ENCODE measurements at regions not wholly inside any gene's neighbourhood (a gene's known extent, or its start where the extent isn't known, plus 50 kb on each side); places are given as distances from the start of the nearest gene placed in this dataset.
"Not testable (repeated sequence)": the region's sequence is repeated elsewhere in the genome, so short reads cannot be mapped to it uniquely, and the experiment has no call there.

- Histone ChIP-seq H3K9me3 (ENCODE audit: insufficient read depth, low read length) (no peaks in the 10 kb centered on the region), H3K27me3 (ENCODE audit: insufficient read depth, insufficient read length) (no peaks in the 10 kb centered on the region), H3K36me3 (ENCODE audit: insufficient read depth, insufficient read length, low read length) (no peaks in the 10 kb centered on the region), H3K4me3 (ENCODE audit: insufficient read length, low read depth) (no peak overlapping the region), H3K9ac (ENCODE audit: insufficient read length, low read depth) (no peak overlapping the region), H3K4me1 (ENCODE audit: insufficient read depth, insufficient read length) (no peaks in the 10 kb centered on the region)
- no peak for DNase-seq (ENCODE audit: low read depth, low spot score)
- no peak for TF ChIP-seq ZNF274 (IDR thresholded peaks at IDR 0.05; ENCODE audit: low read depth, low read length)
- TF ChIP-seq SUZ12 (IDR thresholded peaks at IDR 0.05; ENCODE audit: extremely low read depth, insufficient read depth, insufficient read length), result no peak
- no peak for TF ChIP-seq YY1 (IDR thresholded peaks at IDR 0.05; ENCODE audit: insufficient read depth, insufficient read length)
Observed at GRCh38 chr11:25793637-25794036, 538.3 kb upstream of the ANO3 start.

- Histone ChIP-seq H3K36me3 (ENCODE audit: insufficient read depth, insufficient read length, low read length) (no peaks in the 10 kb centered on the region), H3K9me3 (ENCODE audit: insufficient read depth, low read length) (no peaks in the 10 kb centered on the region), H3K9ac (ENCODE audit: insufficient read length, low read depth) (no peak overlapping the region), H3K27me3 (ENCODE audit: insufficient read depth, insufficient read length) (no peaks in the 10 kb centered on the region), H3K4me3 (ENCODE audit: insufficient read length, low read depth) (no peak overlapping the region), H3K4me1 (ENCODE audit: insufficient read depth, insufficient read length) (no peaks in the 10 kb centered on the region)
- no peak for DNase-seq (ENCODE audit: low read depth, low spot score)
- TF ChIP-seq ZNF274 (IDR thresholded peaks at IDR 0.05; ENCODE audit: low read depth, low read length), result no peak
Observed at GRCh38 chr11:25794804-25795203, 537.1 kb upstream of the ANO3 start.

DNA sequence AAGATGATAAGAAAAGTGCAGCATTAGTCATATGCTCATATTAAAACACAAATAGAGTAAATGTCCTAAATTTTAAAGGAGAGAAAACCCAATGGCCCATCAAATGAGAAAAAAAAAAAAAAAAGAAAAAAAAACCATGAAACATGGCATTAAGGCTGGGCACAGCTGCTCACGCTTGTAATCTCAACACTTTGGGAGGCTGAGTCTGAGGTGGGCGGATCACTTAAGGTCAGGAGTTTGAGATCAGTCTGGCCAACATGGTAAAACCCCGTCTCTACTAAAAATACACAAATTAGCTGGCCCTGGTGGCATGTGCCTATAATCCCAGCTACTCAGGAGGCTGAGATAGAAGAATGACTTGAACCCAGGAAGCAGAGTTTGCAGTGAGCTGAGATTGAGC lies 515.5 kb upstream of the ANO3 start:
- TF ChIP-seq YY1 (IDR thresholded peaks at IDR 0.05; ENCODE audit: insufficient read depth, insufficient read length), result no peak
- TF ChIP-seq SUZ12 (IDR thresholded peaks at IDR 0.05; ENCODE audit: extremely low read depth, insufficient read depth, insufficient read length), result no peak
- no peak for TF ChIP-seq ZNF274 (IDR thresholded peaks at IDR 0.05; ENCODE audit: low read depth, low read length)
- H3K4me1 ChIP-seq (ENCODE audit: insufficient read depth, insufficient read length), result no peaks in the 10 kb centered on the region
- H3K36me3 ChIP-seq (ENCODE audit: insufficient read depth, insufficient read length, low read length), result no peaks in the 10 kb centered on the region
- no peak for DNase-seq (ENCODE audit: low read depth, low spot score)
- no peaks in the 10 kb centered on the region for H3K27me3 ChIP-seq (ENCODE audit: insufficient read depth, insufficient read length)
- no peaks in the 10 kb centered on the region for H3K9me3 ChIP-seq (ENCODE audit: insufficient read depth, low read length)
- H3K9ac ChIP-seq (ENCODE audit: insufficient read length, low read depth), result no peak overlapping the region
- no peak overlapping the region for H3K4me3 ChIP-seq (ENCODE audit: insufficient read length, low read depth)

DNA sequence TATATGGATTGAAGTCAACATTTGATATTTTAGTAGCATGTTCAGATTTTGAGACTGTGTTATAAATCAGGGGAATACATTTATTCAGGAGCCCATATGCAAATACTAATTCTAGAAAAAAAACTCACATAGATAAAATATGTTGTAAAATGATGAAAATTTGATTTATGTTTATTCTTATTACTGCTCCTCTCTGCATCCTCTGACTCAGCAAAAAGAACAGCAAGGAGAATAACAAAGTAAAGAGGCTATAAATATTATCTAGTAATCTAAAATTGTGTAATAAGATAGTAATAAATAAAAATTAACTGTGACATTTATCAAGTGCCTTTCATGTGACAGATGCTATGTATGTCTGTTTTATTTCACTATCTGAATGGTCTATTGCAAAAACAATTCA lies 507.2 kb upstream of the ANO3 start:
- Histone ChIP-seq H3K9me3 (ENCODE audit: insufficient read depth, low read length) (no peaks in the 10 kb centered on the region), H3K9ac (ENCODE audit: insufficient read length, low read depth) (no peak overlapping the region), H3K4me3 (ENCODE audit: insufficient read length, low read depth) (no peak overlapping the region), H3K4me1 (ENCODE audit: insufficient read depth, insufficient read length) (no peaks in the 10 kb centered on the region), H3K27me3 (ENCODE audit: insufficient read depth, insufficient read length) (no peaks in the 10 kb centered on the region), H3K36me3 (ENCODE audit: insufficient read depth, insufficient read length, low read length) (no peaks in the 10 kb centered on the region)
- no peak for DNase-seq (ENCODE audit: low read depth, low spot score)
- TF ChIP-seq SUZ12 (IDR thresholded peaks at IDR 0.05; ENCODE audit: extremely low read depth, insufficient read depth, insufficient read length) (no peak), YY1 (IDR thresholded peaks at IDR 0.05; ENCODE audit: insufficient read depth, insufficient read length) (no peak), ZNF274 (IDR thresholded peaks at IDR 0.05; ENCODE audit: low read depth, low read length) (no peak)

GRCh38 chr11:25831485-25831884 lies 500.4 kb upstream of the ANO3 start:
- not testable (repeated sequence) for H3K4me3 ChIP-seq (ENCODE audit: insufficient read length, low read depth); DNase-seq (ENCODE audit: low read depth, low spot score); H3K27me3 ChIP-seq (ENCODE audit: insufficient read depth, insufficient read length); H3K9me3 ChIP-seq (ENCODE audit: insufficient read depth, low read length); H3K4me1 ChIP-seq (ENCODE audit: insufficient read depth, insufficient read length); H3K9ac ChIP-seq (ENCODE audit: insufficient read length, low read depth); H3K36me3 ChIP-seq (ENCODE audit: insufficient read depth, insufficient read length, low read length)

DNA sequence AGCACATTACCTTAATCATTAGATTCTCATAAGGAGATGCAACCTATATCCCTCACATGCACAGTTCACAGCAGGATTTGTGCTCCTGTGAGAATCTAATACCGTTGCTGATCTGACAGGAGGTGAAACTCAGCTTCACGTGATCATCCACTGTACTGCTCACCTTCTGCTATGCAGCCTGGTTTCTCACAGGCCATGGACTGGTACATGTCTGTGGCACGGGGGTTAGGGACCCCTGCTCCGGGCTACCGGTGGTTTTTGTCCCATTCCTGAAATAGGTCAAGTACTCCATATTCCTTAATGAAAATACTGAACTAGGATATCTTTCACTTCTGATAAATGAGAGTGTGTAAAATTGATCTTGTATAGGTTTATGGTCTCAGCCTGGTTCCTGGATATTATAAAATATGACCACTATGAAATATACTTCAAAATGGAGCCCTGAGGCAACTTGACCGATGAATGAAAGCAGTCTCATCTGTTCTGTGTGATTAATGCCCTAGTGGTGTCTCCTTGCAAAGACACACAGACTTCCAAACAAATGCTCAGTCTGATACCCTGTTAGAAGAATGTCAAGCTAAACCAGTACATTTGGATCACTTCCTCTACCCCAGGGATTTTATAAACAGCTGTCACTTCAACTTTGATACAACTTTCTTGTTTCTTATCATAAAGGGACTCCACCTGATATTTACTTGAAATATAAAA lies 492.9 kb upstream of the ANO3 start:
- no peaks in the 10 kb centered on the region for H3K27me3 ChIP-seq (ENCODE audit: insufficient read depth, insufficient read length)
- no peaks in the 10 kb centered on the region for H3K9me3 ChIP-seq (ENCODE audit: insufficient read depth, low read length)
- DNase-seq (ENCODE audit: low read depth, low spot score), result no peak
- no peaks in the 10 kb centered on the region for H3K4me1 ChIP-seq (ENCODE audit: insufficient read depth, insufficient read length)
- no peaks in the 10 kb centered on the region for H3K36me3 ChIP-seq (ENCODE audit: insufficient read depth, insufficient read length, low read length)
- TF ChIP-seq SUZ12 (IDR thresholded peaks at IDR 0.05; ENCODE audit: extremely low read depth, insufficient read depth, insufficient read length), result no peak
- TF ChIP-seq YY1 (IDR thresholded peaks at IDR 0.05; ENCODE audit: insufficient read depth, insufficient read length), result no peak
- TF ChIP-seq ZNF274 (IDR thresholded peaks at IDR 0.05; ENCODE audit: low read depth, low read length), result no peak
- H3K9ac ChIP-seq (ENCODE audit: insufficient read length, low read depth), result no peak overlapping the region
- no peak overlapping the region for H3K4me3 ChIP-seq (ENCODE audit: insufficient read length, low read depth)

- no peaks in the 10 kb centered on the region for H3K27me3 ChIP-seq (ENCODE audit: insufficient read depth, insufficient read length)
- H3K9ac ChIP-seq (ENCODE audit: insufficient read length, low read depth), result no peak overlapping the region
- H3K4me3 ChIP-seq (ENCODE audit: insufficient read length, low read depth), result no peak overlapping the region
- H3K9me3 ChIP-seq (ENCODE audit: insufficient read depth, low read length), result no peaks in the 10 kb centered on the region
- DNase-seq (ENCODE audit: low read depth, low spot score), result no peak
- TF ChIP-seq SUZ12 (IDR thresholded peaks at IDR 0.05; ENCODE audit: extremely low read depth, insufficient read depth, insufficient read length) (no peak), YY1 (IDR thresholded peaks at IDR 0.05; ENCODE audit: insufficient read depth, insufficient read length) (no peak), ZNF274 (IDR thresholded peaks at IDR 0.05; ENCODE audit: low read depth, low read length) (no peak)
- no peaks in the 10 kb centered on the region for H3K4me1 ChIP-seq (ENCODE audit: insufficient read depth, insufficient read length)
- H3K36me3 ChIP-seq (ENCODE audit: insufficient read depth, insufficient read length, low read length), result no peaks in the 10 kb centered on the region
Observed at GRCh38 chr11:25844811-25845210, 487.1 kb upstream of the ANO3 start.

DNA sequence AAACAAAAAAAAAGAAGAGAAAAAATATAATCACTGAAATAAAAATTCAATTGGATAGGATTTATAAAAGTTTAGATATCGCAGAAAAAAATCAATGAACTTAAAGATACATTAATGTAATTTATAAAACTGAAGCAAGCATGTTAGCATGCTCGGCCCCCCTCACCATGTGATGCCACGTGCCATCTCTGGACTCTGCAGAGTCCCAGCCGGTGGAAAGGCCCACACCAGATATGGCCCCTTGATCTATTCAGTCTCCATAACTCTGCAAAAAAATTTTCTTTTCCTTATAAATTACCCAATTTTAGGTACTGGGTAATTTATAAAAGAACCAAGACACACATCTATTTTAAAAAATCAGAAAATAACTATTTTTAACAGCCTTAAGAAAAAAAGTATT lies 476.0 kb upstream of the ANO3 start:
- DNase-seq (ENCODE audit: low read depth, low spot score), result no peak
- Histone ChIP-seq H3K4me3 (ENCODE audit: insufficient read length, low read depth) (no peak overlapping the region), H3K9ac (ENCODE audit: insufficient read length, low read depth) (no peak overlapping the region), H3K4me1 (ENCODE audit: insufficient read depth, insufficient read length) (no peaks in the 10 kb centered on the region), H3K36me3 (ENCODE audit: insufficient read depth, insufficient read length, low read length) (no peaks in the 10 kb centered on the region), H3K27me3 (ENCODE audit: insufficient read depth, insufficient read length) (no peaks in the 10 kb centered on the region), H3K9me3 (ENCODE audit: insufficient read depth, low read length) (no peaks in the 10 kb centered on the region)
- TF ChIP-seq YY1 (IDR thresholded peaks at IDR 0.05; ENCODE audit: insufficient read depth, insufficient read length) (no peak), ZNF274 (IDR thresholded peaks at IDR 0.05; ENCODE audit: low read depth, low read length) (no peak), SUZ12 (IDR thresholded peaks at IDR 0.05; ENCODE audit: extremely low read depth, insufficient read depth, insufficient read length) (no peak)

All from NT2/D1 (cell line).